ENCODE measurements at regions not wholly inside any gene's neighbourhood (a gene's known extent, or its start where the extent isn't known, plus 50 kb on each side); places are given as distances from the start of the nearest gene placed in this dataset.

DNA sequence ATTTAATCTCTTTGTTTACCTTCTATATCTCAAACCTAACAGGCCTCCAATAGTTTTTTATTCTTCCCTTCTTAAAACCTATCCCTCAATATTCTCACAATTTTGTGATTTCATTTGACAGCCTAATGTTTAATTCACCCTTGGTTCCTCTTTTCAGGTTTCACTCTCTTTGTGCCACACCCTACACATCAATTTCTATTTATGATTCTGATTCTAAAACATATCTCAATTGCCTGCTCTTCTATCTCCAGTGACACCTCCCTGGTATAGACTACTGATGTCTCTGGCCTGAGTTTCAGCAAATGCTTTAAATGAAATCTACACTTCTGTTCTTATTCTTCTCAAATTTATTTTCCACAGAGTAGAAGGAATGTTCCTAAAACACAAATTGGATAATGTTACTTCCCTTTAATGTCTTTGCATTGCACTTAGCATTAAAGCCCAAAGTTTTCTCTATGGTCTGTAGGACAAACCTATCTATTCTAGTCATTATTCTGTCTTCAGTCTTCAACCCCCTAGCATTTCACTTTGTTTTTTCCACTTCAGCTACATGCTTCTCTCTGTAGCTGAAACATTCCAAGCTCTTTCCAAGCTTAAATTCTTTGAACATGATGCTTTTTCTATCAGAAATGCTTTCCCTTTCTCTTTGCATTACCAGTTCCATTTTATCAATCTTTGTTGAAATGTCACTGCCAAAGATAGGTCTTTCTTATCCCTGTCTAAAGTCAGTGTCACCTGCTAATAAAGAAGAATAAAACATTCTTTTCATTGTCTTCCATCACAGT is 622.0 kb downstream of the CENPC start:
- no peak for DNase-seq

DNA sequence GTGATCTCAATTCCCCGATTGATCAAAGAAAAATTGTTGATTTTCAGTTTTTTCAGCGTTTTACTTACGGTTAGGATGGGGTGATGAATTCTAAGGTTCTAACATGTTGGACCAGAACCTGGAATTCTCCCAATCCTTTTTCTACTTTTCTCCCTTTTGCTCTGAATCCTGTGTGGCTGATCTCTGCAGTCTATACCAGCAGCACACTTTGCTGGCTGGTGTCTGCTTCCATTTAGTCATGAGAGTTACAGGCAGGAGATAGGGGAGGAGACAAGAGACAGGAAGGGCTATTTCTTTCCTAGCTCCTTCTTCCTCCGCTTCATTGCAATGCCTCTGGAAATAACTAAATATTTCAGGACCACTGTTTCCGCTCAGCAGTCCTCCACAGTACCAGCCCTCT is 623.9 kb downstream of the CENPC start:
- no peak for DNase-seq

DNA sequence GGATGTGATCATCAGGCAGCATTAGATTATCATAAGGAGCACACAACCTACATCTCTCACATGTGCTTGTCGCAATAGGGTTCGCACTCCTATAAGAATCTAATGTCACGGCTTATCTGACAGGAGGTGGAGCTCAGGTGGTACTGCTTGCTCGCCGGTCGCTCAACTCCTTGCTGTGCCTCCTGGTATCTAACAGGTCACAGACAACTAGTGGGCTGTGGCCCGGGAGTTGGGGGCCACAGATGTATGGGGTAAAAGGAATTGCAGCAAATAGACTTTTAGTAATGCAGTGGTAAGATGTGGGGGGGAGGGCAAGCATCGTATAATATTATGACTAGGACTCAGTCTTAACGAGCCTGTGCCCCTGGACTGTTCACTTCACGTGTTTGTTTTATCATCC is 624.8 kb downstream of the CENPC start:
- DNase-seq, result no peak

DNA sequence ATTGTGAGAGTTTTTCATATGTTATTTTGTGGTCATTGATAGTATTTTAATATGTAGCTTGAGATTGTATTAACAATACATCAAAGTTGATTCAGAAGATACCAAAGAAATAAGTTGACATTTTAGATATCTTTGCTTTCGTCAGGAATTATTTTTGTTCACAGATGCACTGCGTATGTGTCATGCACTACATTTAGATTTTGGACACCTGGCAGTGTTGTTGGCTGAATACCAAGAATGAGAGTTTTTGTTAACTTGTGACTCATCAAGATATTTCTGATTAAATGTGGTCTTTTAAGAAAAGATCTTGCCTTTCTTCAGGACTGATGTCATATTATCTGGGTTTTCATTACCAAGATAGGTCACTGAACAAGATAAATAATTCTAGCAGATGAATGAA is 633.4 kb downstream of the CENPC start:
- no peak for DNase-seq

DNA sequence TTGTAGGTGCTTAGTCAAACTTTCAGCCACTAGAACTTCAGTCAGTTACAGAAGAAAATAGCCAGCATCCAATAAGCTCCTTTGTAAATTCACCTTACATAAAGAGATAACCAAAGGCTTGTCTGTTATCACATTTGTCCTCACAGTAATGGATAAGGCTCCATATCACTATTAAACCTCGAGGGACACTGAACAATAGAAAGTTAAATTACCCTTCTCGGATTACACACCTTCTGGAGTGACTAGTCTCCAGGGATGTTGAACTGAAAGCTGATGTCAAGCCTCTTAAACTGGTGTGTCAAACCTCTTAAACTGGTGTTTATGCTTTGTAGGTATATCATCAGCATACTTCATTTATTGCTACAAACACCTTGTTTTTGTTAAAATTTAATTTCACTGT is 639.0 kb downstream of the CENPC start:
- DNase-seq, result peak; percentile 69

DNA sequence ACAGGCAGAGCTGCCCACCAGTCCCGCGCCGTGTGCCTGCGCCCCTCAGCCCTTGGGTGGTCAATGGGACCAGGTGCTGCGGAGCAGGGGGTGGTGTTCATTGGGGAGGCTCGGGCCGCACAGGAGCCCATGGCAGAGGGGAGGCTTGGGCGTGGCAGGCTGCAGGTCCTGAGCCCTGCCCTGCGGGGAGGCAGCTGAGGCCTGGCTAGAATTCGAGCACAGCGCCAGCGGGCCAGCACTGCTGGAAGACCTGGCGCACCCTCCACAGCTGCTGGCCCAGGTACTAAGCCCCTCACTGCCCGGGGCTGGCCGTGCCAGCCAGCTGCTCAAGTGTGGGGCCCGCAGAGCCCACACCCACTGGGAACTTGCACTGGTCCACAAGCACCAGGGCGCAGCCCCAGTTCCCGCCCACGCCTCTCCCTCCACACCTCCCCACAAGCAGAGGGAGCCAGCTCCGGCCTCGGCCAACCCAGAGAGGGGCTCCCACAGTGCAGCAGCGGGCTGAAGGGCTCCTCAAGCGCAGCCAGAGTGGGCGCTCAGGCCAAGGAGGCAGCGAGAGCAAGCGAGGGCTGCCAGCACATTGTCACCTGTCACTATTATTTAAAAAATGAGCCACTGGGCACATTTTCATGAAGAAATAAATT is 645.8 kb downstream of the CENPC start:
- no peak for DNase-seq

DNA sequence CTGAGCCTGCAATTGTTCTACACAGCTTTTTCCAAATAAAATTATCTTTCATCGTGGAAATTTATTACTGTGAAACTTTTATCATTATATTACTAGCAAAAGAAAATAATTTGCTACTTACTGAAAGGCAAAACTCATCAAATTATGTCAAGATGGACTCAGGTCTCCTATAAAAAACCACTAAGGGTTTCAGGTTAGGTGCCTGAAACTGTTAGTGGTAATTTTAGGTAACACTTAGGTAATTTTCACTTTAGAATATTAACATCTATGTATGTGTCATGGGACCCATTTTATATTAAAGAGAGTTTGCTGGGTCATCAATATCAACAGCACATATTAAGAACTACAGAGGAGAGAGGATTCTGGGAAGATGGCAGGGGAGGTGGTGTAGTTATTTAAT is 651.5 kb downstream of the CENPC start:
- no peak for DNase-seq

DNA sequence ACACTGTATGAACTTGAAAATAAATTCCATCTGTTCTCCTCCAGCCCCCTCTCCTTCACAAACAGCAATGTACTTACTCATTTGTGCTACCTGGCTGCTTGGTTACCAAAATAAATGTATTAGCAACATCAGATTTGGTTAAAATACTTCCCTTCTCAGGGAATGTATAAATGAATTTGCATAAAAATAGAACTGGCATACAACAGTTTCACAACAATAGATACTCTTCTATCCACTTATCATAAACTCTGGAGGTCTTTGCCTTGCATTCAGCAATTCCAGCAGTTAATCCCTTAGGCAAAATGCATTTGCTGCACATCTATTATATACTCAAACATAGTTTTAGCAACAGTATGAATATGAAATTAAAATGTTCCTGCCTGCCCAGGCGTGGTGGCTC is 658.2 kb downstream of the CENPC start:
- DNase-seq, result no peak

DNA sequence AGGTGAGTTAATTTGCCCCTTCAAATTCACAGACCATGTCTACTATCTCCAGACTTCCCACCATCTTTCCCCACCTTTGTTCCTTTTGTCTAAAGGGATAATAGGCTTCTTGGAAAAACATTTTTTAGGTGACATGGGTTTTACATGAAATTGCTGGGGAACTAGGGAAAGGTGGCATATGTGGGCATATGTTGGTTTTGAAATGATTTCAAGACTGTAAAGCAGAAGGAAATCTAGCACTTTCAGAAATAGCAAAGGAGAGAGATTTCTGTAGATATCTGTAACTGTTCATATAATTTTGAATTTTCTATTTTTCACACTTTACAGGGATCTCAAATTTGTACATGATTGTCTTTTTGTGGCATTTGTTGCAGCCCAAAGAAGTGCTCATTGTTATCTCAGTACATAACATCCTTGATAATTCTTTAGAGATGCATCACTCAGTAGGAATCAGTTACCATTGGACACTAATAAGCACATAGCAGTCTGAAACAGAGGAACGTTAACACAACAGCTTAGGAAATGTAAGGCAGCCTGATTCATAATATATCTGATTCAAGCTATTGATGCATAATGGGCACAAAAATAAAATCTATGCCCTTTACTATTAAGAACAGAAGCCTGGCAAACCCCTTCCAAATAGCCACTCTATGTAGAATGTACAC is 659.7 kb downstream of the CENPC start:
- no peak for DNase-seq

DNA sequence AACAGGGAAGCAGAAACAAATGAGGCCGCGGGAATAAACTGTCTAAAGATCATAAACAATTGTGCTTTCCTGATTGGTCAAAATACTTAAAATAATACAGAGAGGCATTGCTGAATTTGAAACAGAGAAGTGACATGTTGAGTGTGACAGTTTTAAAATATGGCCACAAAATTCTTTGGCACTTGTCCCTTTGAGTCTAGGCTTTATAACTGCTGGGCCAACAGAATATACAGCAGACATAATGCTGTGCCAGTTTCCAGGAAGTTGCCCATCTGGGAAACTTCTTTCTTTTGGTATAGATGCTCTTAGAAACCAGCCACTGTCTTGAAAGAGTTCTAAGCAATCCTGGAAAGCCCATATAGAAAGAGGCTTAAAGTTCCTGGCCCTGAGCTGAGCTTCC is 668.4 kb downstream of the CENPC start:
- DNase-seq, result no peak

DNA sequence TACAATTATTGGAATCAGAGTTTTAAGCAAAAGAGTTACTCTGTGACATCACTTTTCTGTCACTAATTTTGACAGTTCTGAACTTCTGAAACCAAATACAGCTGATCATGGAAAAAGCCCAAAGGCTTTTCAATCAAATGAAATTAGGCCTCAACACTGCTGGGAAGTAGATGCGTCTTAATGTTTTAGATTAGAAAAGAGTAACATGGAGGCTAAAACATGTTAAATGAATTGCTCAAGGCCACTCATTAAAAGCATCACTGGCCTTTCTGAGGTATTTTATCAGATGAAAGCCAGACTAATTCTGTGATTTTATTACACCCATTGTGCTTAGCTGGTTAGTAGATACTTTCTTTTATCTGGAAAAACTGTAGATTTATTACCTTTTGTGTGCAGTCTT is 672.6 kb downstream of the CENPC start:
- DNase-seq, result no peak

DNA sequence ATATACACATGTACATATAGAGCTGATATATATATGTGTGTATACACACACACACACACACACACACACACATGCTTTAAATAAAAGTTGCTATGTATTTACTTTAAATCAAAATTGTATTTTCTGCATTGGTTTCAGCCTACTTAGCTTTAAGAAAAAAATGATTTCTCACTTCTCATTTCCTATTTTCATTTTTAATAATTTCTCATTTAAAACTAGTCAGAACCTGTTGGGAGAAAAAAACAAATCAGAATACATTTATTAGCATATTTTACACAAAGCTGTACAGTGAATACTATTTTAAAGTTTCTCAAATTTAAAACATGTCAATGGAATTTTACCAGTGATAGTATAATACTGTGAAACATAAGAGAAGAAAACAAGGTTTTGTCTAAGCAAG is 681.8 kb downstream of the CENPC start:
- no peak for DNase-seq

DNA sequence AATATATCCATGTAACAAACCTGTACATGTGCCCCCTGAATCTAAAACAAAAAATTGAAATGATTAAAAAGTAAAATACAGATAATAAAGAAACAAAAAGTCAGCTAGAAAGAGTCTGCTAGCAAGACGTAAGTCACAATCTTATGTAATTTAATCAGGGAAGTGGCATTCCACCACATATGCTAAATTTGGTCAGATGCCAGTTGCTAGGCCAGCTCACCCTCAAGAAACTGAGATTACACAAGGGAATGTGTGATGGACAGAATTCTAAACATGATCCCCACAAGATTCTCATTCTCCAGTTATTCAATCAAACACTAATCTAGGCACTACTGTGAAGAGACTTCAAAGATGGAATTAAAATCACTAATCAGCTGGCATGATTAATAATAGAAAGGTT is 689.3 kb downstream of the CENPC start:
- DNase-seq, result no peak

DNA sequence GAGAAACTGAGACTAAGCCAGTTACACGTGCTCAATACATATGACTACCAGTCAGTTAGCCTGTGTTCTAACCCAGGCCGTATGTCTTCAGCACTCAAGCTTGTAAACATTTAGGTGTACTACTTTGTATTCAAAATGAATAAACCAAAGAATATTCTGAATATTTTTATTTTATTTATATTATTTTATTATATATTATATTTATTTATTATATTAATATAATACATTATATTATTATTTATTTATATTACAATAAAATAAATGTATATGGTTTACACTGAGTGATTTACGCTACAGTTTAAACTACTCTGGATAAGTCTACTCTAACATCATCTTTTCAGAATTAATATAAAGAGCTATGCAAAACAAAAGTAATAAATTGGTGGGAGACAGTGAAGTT is 691.5 kb downstream of the CENPC start:
- DNase-seq, result no peak

DNA sequence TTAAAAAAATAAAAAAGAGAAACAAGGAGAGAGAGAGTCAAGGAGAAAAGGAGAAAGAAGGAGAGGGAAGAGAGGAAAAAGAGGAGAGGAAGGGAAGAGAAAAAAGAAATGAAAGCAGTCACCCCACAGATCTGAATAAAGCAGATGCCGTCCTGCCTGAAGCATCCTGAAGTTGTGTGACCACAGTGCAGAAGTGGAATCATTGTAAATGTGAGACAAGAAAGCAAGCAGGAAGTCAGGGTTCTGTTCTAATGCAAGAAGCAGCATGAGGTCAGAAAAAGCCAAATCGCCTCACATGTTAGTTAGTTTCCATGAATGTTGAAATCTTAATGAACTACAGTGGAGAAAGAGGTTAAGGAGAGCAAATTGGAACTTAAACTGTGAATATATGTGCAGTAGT is 692.5 kb downstream of the CENPC start:
- no peak for DNase-seq

DNA sequence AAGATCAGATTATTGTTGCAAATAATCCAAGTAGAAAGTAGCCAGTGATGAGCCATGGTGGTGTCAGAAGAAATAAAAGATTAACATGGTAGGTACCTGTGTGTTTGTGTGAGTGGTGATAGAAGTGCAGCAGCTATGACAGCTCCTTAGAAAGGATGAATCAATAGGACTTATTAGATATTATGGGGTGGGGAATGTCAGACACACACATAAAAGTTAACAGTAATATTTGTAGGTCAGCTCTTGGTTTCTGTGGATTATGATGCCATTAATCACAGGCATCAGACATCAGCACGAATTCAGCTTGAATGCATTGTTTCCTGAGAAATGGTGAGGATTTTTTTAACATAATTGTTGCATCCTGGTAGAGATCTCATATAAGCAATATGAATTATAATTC is 695.7 kb downstream of the CENPC start:
- DNase-seq, result no peak

DNA sequence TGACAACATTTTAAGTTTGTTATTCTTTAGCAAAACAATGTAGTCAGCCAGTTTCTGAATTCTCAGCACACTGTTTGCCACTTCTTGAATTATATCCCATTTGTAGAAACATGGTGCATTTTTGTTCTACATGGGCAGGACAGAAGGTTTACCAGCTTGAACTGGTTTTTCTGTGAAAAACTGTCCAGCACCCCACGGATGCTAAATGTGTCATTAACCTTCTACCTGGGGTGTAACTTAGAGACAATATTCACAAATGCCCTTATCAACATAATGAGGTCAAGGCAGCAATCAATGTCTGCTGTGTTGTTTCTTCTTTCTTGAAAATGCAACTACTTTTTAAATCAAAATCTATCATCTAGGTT is 702.6 kb downstream of the CENPC start:
- no peak for DNase-seq

DNA sequence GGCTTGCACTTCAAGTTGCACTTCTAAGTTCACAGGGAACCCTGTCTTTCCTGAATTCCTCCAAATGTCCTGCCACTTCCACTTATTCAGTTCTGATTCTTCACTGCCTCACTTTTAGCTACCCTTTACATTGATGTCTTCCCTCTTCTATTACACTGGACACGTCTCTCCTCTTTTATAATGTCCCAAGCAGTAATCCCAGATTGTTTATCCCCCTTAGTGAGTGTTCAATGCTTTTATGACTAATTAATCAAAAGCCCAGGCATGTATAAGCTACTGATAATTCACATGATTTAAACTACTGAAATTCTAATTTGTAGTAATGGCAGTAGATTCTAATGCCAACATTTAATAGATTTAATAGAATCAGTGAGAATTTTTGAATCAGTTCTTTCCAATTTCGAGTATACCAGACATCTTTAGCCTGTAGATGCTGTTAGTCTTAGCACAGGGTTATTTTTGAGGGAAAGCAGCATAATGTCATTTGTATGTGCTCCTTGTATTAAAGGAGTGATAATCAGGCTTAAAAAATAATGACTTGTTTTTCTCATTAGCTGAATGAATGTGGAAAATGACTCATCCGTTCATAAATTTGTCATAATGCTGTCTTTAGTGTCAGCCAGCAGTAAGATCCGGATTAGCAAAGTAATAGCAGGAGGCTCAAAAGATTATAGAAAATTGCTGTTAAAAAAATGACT is 703.1 kb downstream of the CENPC start:
- DNase-seq, result no peak

DNA sequence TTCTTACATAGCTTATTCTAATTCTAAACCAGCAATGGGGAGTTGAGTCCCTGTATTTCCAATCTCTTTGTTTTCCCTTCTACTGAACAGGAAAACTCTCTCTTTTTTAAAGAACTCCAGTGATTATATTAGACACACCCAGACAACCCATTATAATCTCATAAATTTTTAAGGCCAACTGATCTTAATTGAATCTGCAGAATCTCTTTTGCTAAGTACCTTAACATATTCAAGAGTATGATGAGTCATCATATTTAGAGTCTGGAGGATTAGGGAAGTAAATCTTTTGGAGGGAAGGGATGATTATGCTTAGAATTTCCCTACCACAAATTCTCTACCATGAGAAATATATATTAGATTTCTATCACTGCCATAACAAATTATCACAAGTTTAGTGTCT is 705.1 kb downstream of the CENPC start:
- DNase-seq, result no peak

DNA sequence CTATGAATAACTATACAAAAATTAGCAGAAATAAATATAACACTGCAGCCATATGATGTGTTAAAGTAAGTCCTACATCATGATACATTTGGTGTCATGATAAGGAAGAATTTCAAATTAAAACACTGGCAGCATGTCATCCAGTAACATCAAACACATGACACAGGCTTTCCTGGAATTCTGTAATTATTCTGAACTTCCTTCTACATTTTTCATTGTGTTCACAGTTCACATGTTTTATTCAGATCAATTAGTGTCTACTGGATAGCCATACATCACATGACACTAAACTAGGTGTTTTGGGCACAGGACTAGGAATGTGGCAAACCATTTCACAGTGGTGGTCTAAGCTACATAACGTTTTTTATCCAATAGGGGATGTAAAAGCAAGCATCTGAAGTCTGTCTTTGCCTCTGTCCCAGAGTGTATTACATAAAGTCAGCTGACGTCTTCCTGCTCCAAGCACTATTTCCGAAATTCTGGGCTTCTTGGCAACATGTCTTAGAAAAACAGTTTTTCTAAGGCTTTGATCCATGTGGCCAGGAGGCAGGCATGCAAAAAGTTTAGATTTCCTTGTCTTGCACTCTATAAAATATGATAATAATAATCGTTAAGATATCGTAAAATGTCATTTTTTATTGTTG is 707.9 kb downstream of the CENPC start:
- DNase-seq, result no peak

DNA sequence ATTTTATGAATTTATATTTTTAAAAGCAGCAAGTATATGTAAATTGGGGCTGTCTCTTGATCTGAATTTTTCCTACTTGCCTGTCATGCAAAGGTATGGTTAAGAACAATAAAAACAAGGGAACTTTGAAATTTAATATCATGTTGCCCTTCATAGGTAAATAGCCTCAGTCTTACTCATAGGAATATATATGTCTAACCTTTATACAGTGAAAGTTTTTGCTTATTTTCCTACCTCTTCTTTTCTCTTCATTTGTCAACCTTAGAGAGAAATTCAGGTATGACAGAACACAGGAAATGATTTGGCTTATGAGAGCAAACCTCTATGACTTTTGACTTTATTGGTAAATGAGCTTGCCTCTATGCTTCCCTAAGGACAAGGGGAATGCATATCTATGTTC is 716.0 kb downstream of the CENPC start:
- no peak for DNase-seq

DNA sequence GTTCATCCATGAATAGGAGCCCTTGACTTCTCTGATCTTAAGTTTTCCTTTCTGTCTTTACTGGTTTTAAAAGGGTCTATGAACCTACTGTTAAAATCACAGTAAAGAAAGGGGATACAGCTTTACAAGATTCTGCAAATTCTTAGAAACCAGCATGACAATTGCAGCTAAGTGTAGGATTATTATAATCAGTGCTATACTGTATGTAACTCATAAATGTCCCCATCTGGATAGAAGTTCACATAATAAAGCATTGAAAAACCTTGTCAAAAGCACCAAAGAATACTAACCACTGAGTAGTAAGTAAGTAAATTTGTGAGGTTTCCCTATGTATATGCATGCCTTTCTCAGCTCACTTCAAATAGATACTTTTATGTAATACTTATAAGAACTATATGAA is 724.6 kb downstream of the CENPC start:
- no peak for DNase-seq

DNA sequence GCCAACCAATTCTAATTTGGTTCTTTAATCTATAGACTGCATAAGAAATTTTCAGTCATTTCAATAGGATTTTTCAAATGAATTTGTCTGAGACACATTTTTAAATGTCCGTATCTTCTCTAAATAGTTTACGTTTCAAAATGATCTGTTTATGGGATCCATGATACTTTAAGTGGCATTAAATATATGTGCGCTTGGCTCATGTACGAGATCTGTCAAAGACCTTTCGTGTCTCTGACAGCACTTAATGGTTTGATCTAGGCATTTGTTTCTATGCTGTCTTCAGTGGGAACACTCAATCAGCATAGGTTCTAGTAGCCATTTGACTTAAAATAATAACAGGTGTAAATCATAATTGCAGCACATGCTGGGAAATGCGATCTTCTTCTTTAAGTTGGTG is 731.0 kb downstream of the CENPC start:
- DNase-seq, result no peak
